GM23248 (cell line): ENCODE measurements at regions not wholly inside any gene's neighbourhood (a gene's known extent, or its start where the extent isn't known, plus 50 kb on each side); places are given as distances from the start of the nearest gene placed in this dataset.
"Not testable (repeated sequence)": the region's sequence is repeated elsewhere in the genome, so short reads cannot be mapped to it uniquely, and the experiment has no call there.

Experiments
- EZH2 ChIP-seq: fragments of 200-600 bp; sonication (generic); IDR thresholded peaks from 2 replicates; pipeline ENCODE4 v1.6.1; 2018; ENCODE audit warnings: antibody characterized with exemption, mild to moderate bottlenecking; ENCODE audit not compliant: insufficient read depth, poor library complexity, severe bottlenecking
- EZH2phosphoT487 ChIP-seq: fragments of 200-600 bp; sonication (generic); IDR thresholded peaks from 2 replicates; pipeline ENCODE4 v1.6.1; 2018; ENCODE audit warnings: antibody characterized with exemption, moderate library complexity, mild to moderate bottlenecking, low read depth; ENCODE audit not compliant: insufficient read depth

DNA sequence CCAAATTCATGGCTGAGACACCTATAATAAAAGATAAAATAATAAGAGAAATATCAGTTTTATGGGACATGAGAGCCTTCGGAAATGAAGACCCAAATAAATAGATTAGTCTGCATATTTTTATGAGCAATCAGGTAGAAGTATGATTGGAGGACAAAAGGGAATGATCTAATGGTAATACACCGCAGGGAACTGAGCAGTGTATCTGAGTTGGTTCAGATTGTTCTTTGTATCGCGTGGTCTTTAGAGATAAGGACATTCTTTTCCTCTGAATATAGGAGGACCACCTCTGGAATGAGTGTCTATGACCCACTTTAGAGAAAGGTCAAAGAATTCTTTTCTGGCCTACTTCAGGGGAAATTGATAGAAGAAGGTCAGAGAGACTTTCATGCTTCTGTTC, 801.8 kb upstream of the CHD1 start:
- TF ChIP-seq EZH2, EZH2phosphoT487: not testable (repeated sequence)
